ENCODE measurements at regions not wholly inside any gene's neighbourhood (a gene's known extent, or its start where the extent isn't known, plus 50 kb on each side); places are given as distances from the start of the nearest gene placed in this dataset.

DNA sequence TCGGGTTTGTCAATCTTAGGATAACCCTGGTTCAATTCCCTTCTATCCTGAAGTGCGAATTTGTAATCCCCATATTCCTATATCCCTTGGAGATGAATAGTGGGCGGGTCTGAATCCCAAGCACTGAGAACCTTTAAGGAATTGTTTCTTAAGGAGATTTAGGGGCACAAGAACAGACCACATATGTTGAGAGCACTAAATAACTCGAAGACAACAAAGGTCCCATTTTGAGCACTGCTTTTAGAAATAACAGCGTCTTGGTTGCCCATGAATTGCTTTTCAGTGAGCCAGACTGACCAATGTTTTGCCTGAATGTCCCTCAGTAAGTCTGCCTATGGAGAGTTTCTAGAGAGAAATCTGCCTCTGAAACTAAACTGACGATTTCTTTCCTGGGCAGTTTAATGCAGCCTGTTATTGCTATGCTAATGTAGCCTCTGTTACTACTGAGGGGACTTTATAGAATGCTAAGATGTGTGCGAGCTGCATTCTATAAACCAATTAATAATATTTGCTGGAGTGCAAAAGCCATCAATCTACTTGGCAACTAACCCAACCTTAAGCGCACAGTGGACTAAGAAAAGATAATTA is 445.0 kb upstream of the DMAC1 start:
- H3K27me3 ChIP-seq (ENCODE audit: control insufficient read depth in 4 of 4, insufficient read depth in 4 of 4, low read length in 3 of 4) = peaks cover 0 to 2% (median 0%) of the 10 kb centered on the region in 4 donors
- 84% methylated on average over 8 of the region's 8 CpGs for WGBS
- no peak for DNase-seq (ENCODE audit: low spot score)
- no peak overlapping the region for H3K9ac ChIP-seq (ENCODE audit: low read depth in 1 of 2, low read length in 2 of 2)
- H3K9me3 ChIP-seq (ENCODE audit: control insufficient read depth in 4 of 4, low read length in 3 of 4) = no peaks in the 10 kb centered on the region
- no peaks in the 10 kb centered on the region for H3K36me3 ChIP-seq (ENCODE audit: control insufficient read depth in 4 of 4, insufficient read depth in 3 of 4, low read depth in 1 of 4, low read length in 3 of 4)
- no peak for TF ChIP-seq JUND (IDR thresholded peaks at IDR 0.05)
- TF ChIP-seq RAD21 (IDR thresholded peaks at IDR 0.05) = no peak
- no peak for TF ChIP-seq HNF4G (IDR thresholded peaks at IDR 0.05)
- TF ChIP-seq, protein P1, sequence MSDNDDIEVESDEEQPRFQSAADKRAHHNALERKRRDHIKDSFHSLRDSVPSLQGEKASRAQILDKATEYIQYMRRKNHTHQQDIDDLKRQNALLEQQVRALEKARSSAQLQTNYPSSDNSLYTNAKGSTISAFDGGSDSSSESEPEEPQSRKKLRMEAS (IDR thresholded peaks at IDR 0.05) = no peak
- TF ChIP-seq, protein P2, sequence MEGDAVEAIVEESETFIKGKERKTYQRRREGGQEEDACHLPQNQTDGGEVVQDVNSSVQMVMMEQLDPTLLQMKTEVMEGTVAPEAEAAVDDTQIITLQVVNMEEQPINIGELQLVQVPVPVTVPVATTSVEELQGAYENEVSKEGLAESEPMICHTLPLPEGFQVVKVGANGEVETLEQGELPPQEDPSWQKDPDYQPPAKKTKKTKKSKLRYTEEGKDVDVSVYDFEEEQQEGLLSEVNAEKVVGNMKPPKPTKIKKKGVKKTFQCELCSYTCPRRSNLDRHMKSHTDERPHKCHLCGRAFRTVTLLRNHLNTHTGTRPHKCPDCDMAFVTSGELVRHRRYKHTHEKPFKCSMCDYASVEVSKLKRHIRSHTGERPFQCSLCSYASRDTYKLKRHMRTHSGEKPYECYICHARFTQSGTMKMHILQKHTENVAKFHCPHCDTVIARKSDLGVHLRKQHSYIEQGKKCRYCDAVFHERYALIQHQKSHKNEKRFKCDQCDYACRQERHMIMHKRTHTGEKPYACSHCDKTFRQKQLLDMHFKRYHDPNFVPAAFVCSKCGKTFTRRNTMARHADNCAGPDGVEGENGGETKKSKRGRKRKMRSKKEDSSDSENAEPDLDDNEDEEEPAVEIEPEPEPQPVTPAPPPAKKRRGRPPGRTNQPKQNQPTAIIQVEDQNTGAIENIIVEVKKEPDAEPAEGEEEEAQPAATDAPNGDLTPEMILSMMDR (IDR thresholded peaks at IDR 0.05; ENCODE audit: low read depth, low read length, missing input control) = no peak
- TF ChIP-seq FOXA1 (IDR thresholded peaks at IDR 0.05) = no peak
- TF ChIP-seq, protein P3, sequence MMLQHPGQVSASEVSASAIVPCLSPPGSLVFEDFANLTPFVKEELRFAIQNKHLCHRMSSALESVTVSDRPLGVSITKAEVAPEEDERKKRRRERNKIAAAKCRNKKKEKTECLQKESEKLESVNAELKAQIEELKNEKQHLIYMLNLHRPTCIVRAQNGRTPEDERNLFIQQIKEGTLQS (IDR thresholded peaks at IDR 0.05) = no peak
- TF ChIP-seq GABPA (IDR thresholded peaks at IDR 0.05 in 1 of 2, conservative IDR thresholded peaks at IDR 0.05 in 1 of 2) = no peak
- TF ChIP-seq YY1 (IDR thresholded peaks at IDR 0.05) = no peak
- no peak overlapping the region for H3K27ac ChIP-seq (ENCODE audit: low read depth in 1 of 2, low read length in 2 of 2)
- no peak overlapping the region for H3K4me3 ChIP-seq (ENCODE audit: low read depth in 1 of 3, low read length in 3 of 3)
- H3K4me1 ChIP-seq (ENCODE audit: control insufficient read depth in 4 of 4, insufficient read depth in 4 of 4, low read length in 3 of 4) = no peaks in the 10 kb centered on the region

DNA sequence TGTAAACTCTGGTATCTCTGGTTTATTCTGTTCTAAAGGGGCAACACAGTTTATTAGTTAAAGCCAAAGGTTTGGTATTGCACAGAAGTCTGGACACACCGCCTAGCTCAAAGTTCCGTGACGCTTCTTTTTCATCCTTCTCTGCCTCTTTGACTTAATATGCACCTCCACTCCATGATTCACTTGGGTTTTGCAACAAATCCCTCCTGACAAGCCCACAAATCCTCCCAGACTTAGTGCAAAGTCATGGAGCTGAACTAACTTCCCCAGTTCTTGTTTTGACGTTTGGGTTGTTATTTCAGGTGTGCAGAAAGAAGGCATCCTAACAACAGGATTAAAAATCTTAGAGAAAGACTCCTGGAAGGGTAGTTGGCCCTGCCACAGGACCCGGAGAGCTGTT is 441.6 kb upstream of the DMAC1 start:
- Histone ChIP-seq H3K27me3 (ENCODE audit: control insufficient read depth in 4 of 4, insufficient read depth in 4 of 4, low read length in 3 of 4) (peaks cover 0 to 2% (median 0%) of the 10 kb centered on the region in 4 donors), H3K36me3 (ENCODE audit: control insufficient read depth in 4 of 4, insufficient read depth in 3 of 4, low read depth in 1 of 4, low read length in 3 of 4) (no peaks in the 10 kb centered on the region), H3K9ac (ENCODE audit: low read depth in 1 of 2, low read length in 2 of 2) (no peak overlapping the region), H3K9me3 (ENCODE audit: control insufficient read depth in 4 of 4, low read length in 3 of 4) (no peaks in the 10 kb centered on the region), H3K27ac (ENCODE audit: low read depth in 1 of 2, low read length in 2 of 2) (no peak overlapping the region), H3K4me1 (ENCODE audit: control insufficient read depth in 4 of 4, insufficient read depth in 4 of 4, low read length in 3 of 4) (no peaks in the 10 kb centered on the region), H3K4me3 (ENCODE audit: low read depth in 1 of 3, low read length in 3 of 3) (no peak overlapping the region)
- DNase-seq (ENCODE audit: low spot score) = no peak
- TF ChIP-seq HNF4G (IDR thresholded peaks at IDR 0.05) (no peak), NR2F2 (IDR thresholded peaks at IDR 0.05) (no peak), RAD21 (IDR thresholded peaks at IDR 0.05) (no peak), HNF4A (conservative IDR thresholded peaks at IDR 0.05) (no peak), YY1 (IDR thresholded peaks at IDR 0.05) (no peak), SP1 (IDR thresholded peaks at IDR 0.05) (no peak), TAF1 (conservative IDR thresholded peaks at IDR 0.05) (no peak)
- TF ChIP-seq, protein P4, sequence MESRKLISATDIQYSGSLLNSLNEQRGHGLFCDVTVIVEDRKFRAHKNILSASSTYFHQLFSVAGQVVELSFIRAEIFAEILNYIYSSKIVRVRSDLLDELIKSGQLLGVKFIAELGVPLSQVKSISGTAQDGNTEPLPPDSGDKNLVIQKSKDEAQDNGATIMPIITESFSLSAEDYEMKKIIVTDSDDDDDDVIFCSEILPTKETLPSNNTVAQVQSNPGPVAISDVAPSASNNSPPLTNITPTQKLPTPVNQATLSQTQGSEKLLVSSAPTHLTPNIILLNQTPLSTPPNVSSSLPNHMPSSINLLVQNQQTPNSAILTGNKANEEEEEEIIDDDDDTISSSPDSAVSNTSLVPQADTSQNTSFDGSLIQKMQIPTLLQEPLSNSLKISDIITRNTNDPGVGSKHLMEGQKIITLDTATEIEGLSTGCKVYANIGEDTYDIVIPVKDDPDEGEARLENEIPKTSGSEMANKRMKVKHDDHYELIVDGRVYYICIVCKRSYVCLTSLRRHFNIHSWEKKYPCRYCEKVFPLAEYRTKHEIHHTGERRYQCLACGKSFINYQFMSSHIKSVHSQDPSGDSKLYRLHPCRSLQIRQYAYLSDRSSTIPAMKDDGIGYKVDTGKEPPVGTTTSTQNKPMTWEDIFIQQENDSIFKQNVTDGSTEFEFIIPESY (IDR thresholded peaks at IDR 0.05) = no peak
- TF ChIP-seq, protein P3 (IDR thresholded peaks at IDR 0.05) = no peak
- TF ChIP-seq, protein P1 (IDR thresholded peaks at IDR 0.05) = no peak
- 79% methylated on average over 5 of the region's 5 CpGs for WGBS
